ENCODE measurements at regions not wholly inside any gene's neighbourhood (a gene's known extent, or its start where the extent isn't known, plus 50 kb on each side); places are given as distances from the start of the nearest gene placed in this dataset.
"Not testable (repeated sequence)": the region's sequence is repeated elsewhere in the genome, so short reads cannot be mapped to it uniquely, and the experiment has no call there.

DNA sequence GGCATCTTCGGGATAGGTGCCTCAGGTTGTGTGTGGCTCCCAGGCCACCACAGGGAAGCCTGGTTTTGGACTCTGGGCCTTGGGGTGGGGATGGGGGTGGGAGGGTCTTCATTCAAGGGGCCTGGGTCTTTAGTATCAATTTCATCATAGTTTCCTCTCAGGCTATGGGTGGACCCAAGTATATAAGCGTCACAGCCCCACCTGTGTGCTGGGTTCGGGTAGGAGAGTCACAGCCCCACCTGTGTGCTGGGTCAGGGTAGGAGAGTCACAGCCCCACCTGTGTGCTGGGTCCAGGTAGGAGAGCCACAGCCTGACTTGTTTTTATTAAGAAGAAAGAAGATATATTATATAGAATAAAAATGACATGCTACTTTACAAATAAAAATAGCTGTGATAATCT, 422.1 kb downstream of the BRD1 start:
- DNase-seq: no peak

GRCh38 chr22:49404576-49405241, 423.0 kb downstream of the BRD1 start:
- DNase-seq: no peak

DNA sequence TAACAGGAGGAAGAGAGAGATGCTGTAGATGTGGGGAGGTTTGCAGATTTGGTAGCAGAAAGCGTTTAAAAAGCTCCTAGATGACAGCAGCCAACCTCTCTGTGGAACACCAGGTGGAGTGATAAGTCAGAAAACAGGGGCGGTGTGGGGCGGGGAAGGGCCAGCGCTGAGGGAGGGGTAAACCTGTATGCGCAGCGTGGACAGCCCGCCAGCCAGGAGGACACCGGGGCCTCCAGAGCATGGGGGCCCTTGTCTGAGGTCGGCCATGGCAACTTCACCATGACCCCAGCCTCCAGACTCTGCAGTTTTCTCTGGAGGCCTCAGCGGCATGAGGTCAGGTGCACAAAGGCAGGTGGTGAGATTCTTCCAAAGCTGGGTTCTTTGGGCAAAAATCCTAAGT, 423.7 kb downstream of the BRD1 start:
- DNase-seq: no peak

- no peak for DNase-seq
These were observed 424.6 kb downstream of the BRD1 start for GRCh38 chr22:49403102-49403501.

DNA sequence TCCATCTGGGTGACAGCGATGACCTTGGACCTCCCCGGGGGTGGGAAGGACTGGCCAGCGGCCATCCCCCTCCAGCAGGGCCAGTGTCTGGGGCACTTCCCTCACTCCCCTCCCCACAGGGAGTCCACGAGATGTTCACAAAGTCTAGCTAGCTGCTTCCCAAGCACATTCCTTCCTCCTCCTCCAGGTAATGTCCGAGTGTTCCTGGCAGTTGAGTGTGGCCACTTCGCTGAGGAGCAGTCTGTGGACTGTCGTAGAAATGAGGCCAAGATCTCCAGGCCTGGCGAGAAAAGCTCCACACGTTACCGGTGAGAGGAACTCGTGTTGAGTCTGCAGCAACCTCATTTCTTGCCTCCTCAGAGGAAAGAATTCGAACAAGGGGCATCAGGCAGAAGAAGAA, 425.5 kb downstream of the BRD1 start:
- DNase-seq: no peak

DNA sequence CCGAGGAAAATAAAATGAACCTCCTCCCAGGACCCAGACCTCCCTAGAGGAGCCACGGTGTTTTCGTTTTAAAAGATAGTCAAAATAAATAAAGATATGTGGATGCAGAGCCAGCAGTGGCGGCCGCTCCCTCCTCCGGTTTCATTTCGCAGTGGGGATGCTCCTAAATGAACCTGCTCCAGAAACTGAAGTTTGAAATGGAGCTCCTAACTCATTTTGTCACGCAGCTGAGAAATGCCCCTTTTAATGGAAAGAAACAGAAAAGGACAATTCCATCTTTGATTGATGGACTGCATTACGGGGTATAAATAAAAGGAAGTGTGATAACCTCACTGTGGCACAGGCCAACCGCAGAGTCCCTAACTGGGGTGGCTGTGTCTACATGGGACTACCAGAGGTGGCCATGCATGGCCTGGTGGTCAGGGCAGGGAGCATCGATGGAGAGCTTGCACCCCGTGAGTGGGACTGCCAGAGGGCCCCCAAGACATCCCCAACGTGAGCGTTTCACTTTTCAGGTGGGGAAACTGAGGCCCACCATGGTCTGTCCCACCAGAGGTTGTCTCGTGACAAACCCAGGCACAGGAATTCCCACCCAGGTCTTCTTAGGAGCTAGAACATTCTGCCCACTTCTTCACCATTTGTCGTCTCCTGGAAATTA, 426.6 kb downstream of the BRD1 start:
- no peak for DNase-seq

- no peak for DNase-seq
These were observed 427.3 kb downstream of the BRD1 start for GRCh38 chr22:49400136-49400940.

DNA sequence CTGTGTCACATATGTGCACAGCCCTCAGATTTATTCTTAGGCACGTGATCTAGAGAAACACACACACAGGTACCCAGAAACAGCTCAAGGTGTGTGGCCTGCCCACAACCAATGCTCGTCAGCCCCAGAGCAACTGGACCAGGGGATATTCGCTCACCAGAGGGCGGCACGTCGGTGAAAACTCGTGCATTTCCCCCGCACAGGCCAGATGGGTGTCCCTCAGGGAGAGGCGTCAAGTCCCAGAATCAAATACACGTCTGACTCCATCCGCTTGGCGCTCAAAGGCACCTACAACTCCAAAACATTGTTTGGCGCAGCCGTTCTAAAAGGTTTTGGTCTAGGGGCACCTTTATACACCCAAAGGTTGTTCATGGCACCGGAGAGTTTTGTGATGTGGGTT, 429.0 kb downstream of the BRD1 start:
- no peak for DNase-seq

DNA sequence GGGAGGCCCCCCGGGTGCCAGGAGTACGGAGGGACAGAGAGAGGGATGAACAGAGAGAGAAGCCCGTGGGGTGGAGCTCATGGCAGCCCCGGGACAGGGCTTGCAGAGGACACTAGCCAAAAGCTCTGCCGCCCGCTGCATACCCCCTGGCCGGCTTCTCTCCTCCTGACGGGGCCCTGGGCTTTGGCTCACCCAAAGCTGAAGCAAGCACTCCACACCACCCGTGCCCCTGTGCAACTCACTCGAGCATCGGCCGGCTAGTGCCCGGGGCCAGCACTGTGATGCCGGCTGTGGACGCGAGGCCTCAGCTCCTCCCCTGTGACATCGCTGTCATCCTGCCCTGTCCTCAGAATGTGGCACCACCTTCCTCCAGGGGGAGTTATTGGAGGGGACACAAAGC, 429.6 kb downstream of the BRD1 start:
- DNase-seq: no peak

- DNase-seq: no peak
These were observed 430.9 kb downstream of the BRD1 start for GRCh38 chr22:49396817-49397216.

DNA sequence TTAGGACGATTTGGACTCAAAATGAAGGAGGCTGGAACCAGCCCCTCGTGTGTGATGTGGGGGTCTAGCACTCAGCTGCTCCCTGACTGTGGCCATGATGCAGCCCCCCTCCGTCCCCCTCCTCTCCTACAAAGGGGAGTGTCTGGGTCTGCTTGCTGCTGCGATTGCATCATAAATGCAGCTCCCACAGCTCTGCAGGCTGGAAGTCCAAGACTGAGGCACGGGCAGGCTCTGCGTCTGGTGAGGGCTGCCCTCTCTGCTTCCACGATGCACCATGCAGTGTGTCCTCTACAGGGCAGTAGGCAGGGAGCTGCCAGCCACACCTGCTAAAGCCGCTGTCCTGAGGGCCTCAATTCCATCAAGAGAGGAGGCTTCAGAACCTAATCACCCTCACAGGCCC, 432.1 kb downstream of the BRD1 start:
- no peak for DNase-seq

DNA sequence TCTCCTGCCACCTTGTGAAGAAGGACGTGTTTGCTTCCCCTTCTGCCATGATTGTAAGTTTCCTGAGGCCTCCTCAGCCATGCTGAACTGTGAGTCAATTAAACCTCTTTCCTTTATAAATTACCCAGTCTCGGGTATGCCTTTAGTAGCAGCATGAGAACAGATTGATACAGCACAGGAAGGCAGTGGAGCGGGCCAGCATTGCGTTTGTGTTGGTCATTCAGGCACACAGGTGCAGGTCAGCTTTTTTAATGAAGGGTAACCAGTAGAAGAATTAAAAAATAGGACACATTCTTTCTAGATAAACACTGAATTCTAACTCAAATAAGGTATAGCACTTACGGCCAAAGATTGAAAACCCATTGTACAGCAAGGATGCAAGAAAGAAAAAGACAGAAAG, 432.6 kb downstream of the BRD1 start:
- not testable (repeated sequence) for DNase-seq

- DNase-seq: no peak
These were observed 433.4 kb downstream of the BRD1 start for GRCh38 chr22:49394116-49394785.

DNA sequence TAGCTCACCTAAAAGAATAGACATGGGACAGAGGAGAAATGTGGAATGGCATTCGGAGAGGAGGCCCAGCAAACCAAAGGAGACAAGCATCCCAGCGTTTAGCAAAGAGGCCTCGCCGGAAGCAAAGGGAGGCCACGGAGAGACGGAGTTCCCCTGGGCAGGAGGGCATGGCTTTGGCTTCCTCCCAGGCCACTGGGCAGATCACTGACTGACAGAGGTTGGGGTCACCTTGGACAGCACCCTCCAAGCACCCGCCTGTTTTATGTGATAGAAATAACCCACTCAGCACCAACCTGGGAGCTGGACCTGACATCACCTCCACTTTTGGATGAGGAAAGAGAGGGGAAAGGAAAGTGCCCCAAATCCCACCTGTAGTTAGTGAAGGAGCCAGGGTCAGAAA, 434.1 kb downstream of the BRD1 start:
- DNase-seq: no peak

- DNase-seq: no peak
These were observed 434.7 kb downstream of the BRD1 start for GRCh38 chr22:49392841-49393510.

- no peak for DNase-seq
These were observed 435.4 kb downstream of the BRD1 start for GRCh38 chr22:49392247-49392646.

DNA sequence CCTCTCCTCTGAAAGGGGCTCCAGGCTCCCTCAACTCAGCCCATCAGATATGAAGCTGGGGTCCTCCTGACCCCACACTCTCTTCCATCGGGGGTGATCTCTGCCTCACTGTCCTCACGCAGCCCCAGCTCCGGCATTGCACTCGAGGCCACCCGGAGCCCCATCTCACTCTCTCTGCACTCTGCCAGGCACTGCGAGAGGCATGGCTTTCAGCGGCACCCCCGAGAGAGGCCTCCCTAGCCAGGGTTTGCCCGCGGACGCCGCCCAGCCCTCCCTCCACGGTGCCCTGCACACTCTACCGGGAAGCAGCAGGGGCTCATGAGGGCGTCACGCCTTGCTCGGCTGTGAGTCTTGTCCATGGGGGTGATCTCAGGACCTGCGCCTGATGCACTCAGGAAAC, 436.2 kb downstream of the BRD1 start:
- DNase-seq: no peak

- DNase-seq: no peak
These were observed 436.7 kb downstream of the BRD1 start for GRCh38 chr22:49390954-49391353.

DNA sequence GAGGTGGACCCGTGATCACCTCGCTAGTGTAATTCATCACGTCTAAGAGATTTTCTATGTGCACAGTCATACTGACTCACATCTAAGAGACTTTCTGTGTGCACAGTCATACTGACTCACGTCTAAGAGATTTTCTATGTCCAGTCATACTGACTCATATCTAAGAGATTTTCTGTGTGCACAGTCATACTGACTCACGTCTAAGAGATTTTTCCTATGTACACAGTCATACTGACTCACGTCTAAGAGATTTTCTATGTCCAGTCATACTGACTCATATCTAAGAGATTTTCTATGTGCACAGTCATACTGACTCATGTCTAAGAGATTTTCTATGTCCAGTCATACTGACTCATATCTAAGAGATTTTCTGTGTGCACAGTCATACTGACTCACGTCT, 443.8 kb downstream of the BRD1 start:
- not testable (repeated sequence) for DNase-seq

DNA sequence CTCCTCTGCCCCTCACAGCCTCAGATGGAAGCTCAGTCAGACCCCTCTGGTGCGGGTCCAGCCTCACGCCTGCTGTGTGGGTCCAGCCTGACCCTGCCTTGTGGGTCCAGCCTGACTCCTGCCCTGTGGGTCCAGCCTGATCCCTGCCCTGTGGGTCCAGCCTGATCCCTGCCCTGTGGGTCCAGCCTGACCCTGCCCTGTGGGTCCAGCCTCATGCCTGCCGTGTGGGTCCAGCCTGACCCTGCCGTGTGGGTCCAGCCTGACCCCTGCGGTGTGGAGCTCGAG, 445.3 kb downstream of the BRD1 start:
- DNase-seq: no peak

GRCh38 chr22:49381595-49382450, 445.9 kb downstream of the BRD1 start:
- no peak for DNase-seq

DNA sequence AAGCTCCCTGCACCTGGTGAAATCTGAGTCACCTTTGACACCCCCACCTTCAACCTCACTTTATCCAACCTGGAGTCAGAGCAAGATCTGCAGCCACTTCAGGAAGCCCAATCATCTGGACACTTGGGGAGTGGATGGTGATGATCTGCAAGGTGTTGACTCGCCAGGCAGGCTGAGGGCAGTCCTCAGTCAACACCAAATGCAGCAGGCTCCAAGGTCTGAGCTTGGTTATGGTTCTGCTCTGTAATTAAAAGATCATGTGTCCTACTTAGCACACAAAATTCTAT, 446.9 kb downstream of the BRD1 start:
- DNase-seq: no peak

Measured in NCI-H1417 treated with DMSO at 0.1 percent for 48 hours (cell line).